ENCODE measurements at regions not wholly inside any gene's neighbourhood (a gene's known extent, or its start where the extent isn't known, plus 50 kb on each side); places are given as distances from the start of the nearest gene placed in this dataset.

- H3K27ac Mint-ChIP-seq (ENCODE audit: unreplicated experiment) = no peak overlapping the region
- peaks cover 52% of the 10 kb centered on the region for H3K27me3 Mint-ChIP-seq (ENCODE audit: low read depth, unreplicated experiment)
- Histone ChIP-seq H4K20me1 (ENCODE audit: insufficient read depth, low read length) (no peaks in the 10 kb centered on the region), H2AFZ (ENCODE audit: low read depth, low read length) (no peak overlapping the region), H3K4me3 (ENCODE audit: insufficient read depth, low read depth, low read length) (no peak overlapping the region), H3K27ac (ENCODE audit: low read depth, low read length) (no peak overlapping the region), H3K4me2 (ENCODE audit: low read length) (no peak overlapping the region), H3K9me3 (ENCODE audit: insufficient read depth, low read depth, low read length) (no peaks in the 10 kb centered on the region), H3K27me3 (ENCODE audit: insufficient read depth, low read length) (peaks cover 6% of the 10 kb centered on the region), H3K4me1 (ENCODE audit: insufficient read depth, low read length) (no peaks in the 10 kb centered on the region), H3K79me2 (ENCODE audit: insufficient read depth, low read length) (no peaks in the 10 kb centered on the region), H3K36me3 (ENCODE audit: insufficient read depth, low read length) (no peaks in the 10 kb centered on the region), H3K9ac (ENCODE audit: low read length) (no peak overlapping the region)
- TF ChIP-seq CTCF (IDR thresholded peaks at IDR 0.05; ENCODE audit: insufficient read depth, low read depth, low read length) (no peak), EZH2 (IDR thresholded peaks at IDR 0.05; ENCODE audit: insufficient read depth, low read length) (no peak)
- no peaks in the 10 kb centered on the region for H3K36me3 Mint-ChIP-seq (ENCODE audit: low read depth, unreplicated experiment)
- H3K4me3 Mint-ChIP-seq (ENCODE audit: unreplicated experiment) = no peak overlapping the region
- FAIRE-seq = no peak
- H3K9me3 Mint-ChIP-seq (ENCODE audit: unreplicated experiment) = peaks cover 6% of the 10 kb centered on the region
- no peaks in the 10 kb centered on the region for H3K4me1 Mint-ChIP-seq (ENCODE audit: low read depth, unreplicated experiment)
- no peak for DNase-seq (ENCODE audit: low read depth)
Measured at GRCh38 chr1:29515170-29515955, 279.0 kb downstream of the PTPRU start.

GRCh38 chr1:29514361-29515169 is 278.2 kb downstream of the PTPRU start:
- no peak for DNase-seq (ENCODE audit: low read depth)
- Mint-ChIP-seq H3K27ac (ENCODE audit: unreplicated experiment) (no peak overlapping the region), H3K36me3 (ENCODE audit: low read depth, unreplicated experiment) (no peaks in the 10 kb centered on the region), H3K4me1 (ENCODE audit: low read depth, unreplicated experiment) (no peaks in the 10 kb centered on the region), H3K9me3 (ENCODE audit: unreplicated experiment) (peaks cover 6% of the 10 kb centered on the region), H3K4me3 (ENCODE audit: unreplicated experiment) (no peak overlapping the region), H3K27me3 (ENCODE audit: low read depth, unreplicated experiment) (peaks cover 46% of the 10 kb centered on the region)
- no peaks in the 10 kb centered on the region for H3K79me2 ChIP-seq (ENCODE audit: insufficient read depth, low read length)
- no peak overlapping the region for H3K4me2 ChIP-seq (ENCODE audit: low read length)
- H3K27me3 ChIP-seq (ENCODE audit: insufficient read depth, low read length) = peaks cover 6% of the 10 kb centered on the region
- no peaks in the 10 kb centered on the region for H4K20me1 ChIP-seq (ENCODE audit: insufficient read depth, low read length)
- H3K36me3 ChIP-seq (ENCODE audit: insufficient read depth, low read length) = no peaks in the 10 kb centered on the region
- no peak overlapping the region for H2AFZ ChIP-seq (ENCODE audit: low read depth, low read length)
- no peaks in the 10 kb centered on the region for H3K9me3 ChIP-seq (ENCODE audit: insufficient read depth, low read depth, low read length)
- no peak for TF ChIP-seq EZH2 (IDR thresholded peaks at IDR 0.05; ENCODE audit: insufficient read depth, low read length)
- TF ChIP-seq CTCF (IDR thresholded peaks at IDR 0.05; ENCODE audit: insufficient read depth, low read depth, low read length) = no peak
- no peak overlapping the region for H3K9ac ChIP-seq (ENCODE audit: low read length)
- H3K27ac ChIP-seq (ENCODE audit: low read depth, low read length) = no peak overlapping the region
- FAIRE-seq = no peak
- no peaks in the 10 kb centered on the region for H3K4me1 ChIP-seq (ENCODE audit: insufficient read depth, low read length)
- H3K4me3 ChIP-seq (ENCODE audit: insufficient read depth, low read depth, low read length) = no peak overlapping the region
